Neural cell (in vitro differentiated cells): ENCODE measurements at regions not wholly inside any gene's neighbourhood (a gene's known extent, or its start where the extent isn't known, plus 50 kb on each side); places are given as distances from the start of the nearest gene placed in this dataset.
"Not testable (repeated sequence)": the region's sequence is repeated elsewhere in the genome, so short reads cannot be mapped to it uniquely, and the experiment has no call there.

Experiments
- MXI1 ChIP-seq: fragments of 450-650 bp; conservative IDR thresholded peaks from 2 replicates; pipeline ENCODE4 v1.6.1; 2014; ENCODE audit warnings: antibody characterized with exemption, mild to moderate bottlenecking; ENCODE audit not compliant: poor library complexity, severe bottlenecking
- POLR2AphosphoS5 ChIP-seq: IDR thresholded peaks from 2 replicates; pipeline ENCODE4 v1.6.1; 2012
- TAF1 ChIP-seq: IDR thresholded peaks from 2 replicates; pipeline ENCODE4 v1.6.1; 2012; ENCODE audit warnings: low read depth
- TF ChIP-seq, protein P1 (sequence below): fragments of 450-650 bp; IDR thresholded peaks from 2 replicates; pipeline ENCODE4 v1.5.1; 2014; ENCODE audit warnings: antibody characterized with exemption, mild to moderate bottlenecking, moderate library complexity; ENCODE audit not compliant: poor library complexity, severe bottlenecking

DNA sequence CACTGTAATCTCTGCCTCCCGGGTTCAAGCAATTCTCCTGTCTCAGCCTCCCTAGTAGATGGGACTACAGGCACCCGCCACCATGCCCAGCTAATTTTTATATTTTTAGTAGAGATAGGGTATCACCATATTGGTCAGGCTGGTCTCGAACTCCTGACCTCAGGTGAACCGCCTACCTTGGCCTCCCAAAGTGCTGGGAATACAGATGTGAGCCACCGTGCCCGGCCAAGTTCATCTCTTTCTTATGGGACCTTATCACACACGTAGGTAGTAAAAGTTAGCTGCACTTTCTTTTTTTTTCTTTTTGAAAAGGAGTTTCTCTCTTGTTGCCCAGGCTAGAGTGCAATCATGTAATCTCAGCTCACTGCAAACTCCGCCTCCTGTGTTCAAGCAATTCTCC, 569.9 kb upstream of the CNTNAP5 start:
- TF ChIP-seq MXI1, POLR2AphosphoS5, TAF1: not testable (repeated sequence)
- TF ChIP-seq, protein P1, sequence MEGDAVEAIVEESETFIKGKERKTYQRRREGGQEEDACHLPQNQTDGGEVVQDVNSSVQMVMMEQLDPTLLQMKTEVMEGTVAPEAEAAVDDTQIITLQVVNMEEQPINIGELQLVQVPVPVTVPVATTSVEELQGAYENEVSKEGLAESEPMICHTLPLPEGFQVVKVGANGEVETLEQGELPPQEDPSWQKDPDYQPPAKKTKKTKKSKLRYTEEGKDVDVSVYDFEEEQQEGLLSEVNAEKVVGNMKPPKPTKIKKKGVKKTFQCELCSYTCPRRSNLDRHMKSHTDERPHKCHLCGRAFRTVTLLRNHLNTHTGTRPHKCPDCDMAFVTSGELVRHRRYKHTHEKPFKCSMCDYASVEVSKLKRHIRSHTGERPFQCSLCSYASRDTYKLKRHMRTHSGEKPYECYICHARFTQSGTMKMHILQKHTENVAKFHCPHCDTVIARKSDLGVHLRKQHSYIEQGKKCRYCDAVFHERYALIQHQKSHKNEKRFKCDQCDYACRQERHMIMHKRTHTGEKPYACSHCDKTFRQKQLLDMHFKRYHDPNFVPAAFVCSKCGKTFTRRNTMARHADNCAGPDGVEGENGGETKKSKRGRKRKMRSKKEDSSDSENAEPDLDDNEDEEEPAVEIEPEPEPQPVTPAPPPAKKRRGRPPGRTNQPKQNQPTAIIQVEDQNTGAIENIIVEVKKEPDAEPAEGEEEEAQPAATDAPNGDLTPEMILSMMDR: not testable (repeated sequence)
